ENCODE measurements at regions not wholly inside any gene's neighbourhood (a gene's known extent, or its start where the extent isn't known, plus 50 kb on each side); places are given as distances from the start of the nearest gene placed in this dataset.
"Not testable (repeated sequence)": the region's sequence is repeated elsewhere in the genome, so short reads cannot be mapped to it uniquely, and the experiment has no call there.

DNA sequence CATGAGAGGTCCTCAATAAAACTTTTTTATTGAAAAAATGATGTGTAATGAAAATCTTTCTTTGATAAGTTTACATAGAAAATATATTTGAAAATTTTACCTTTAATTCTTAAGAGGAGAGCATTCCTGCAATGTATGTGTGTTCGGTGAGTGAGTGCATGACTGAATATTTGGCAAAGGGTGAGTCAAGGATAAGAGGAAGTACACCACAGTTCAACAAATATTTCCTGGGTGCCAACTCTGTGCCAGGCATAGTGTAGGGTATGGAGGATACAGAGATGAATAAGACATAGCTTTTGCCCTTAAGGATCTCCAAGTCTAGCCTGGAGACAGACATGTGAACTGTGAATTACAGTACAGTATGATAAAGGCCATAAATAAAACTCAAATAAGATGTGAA is 84.7 kb upstream of the GPR101 start:
- no peaks in the 10 kb centered on the region for H3K4me1 ChIP-seq (ENCODE audit: control insufficient read depth in 1 of 2, insufficient read depth in 2 of 2, low read length in 2 of 2)
- H3K36me3 ChIP-seq (ENCODE audit: control insufficient read depth in 1 of 2, insufficient read depth in 2 of 2, low read length in 2 of 2): no peaks in the 10 kb centered on the region
- no peak overlapping the region for H3K27ac ChIP-seq (ENCODE audit: low read length)
- H3K4me3 ChIP-seq (ENCODE audit: low read depth in 1 of 2, low read length in 2 of 2): no peak overlapping the region
- H3K9me3 ChIP-seq (ENCODE audit: control insufficient read depth in 1 of 2, low read length in 2 of 2): no peaks in the 10 kb centered on the region
- H3K27me3 ChIP-seq (ENCODE audit: low read depth, low read length): no peaks in the 10 kb centered on the region

DNA sequence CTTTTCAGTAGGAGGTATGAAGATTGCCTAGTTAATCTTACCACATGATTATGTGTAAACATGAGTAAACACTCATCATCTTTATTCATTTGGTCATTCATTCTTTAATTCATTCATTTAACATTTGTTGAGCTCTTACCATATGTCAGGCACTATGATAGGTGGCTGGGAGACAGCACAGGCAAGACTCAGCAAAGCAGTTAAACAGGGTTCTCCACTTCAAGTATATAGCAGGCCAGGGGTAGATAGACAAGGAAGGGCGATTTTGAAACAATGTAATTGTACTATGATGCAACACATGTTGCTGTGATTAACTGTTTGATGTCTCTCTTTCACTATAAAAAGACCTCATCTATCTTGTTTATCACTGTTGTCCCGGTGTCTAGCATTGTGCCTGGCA is 84.3 kb upstream of the GPR101 start:
- H3K27me3 ChIP-seq (ENCODE audit: low read depth, low read length): no peaks in the 10 kb centered on the region
- no peaks in the 10 kb centered on the region for H3K9me3 ChIP-seq (ENCODE audit: control insufficient read depth in 1 of 2, low read length in 2 of 2)
- H3K4me3 ChIP-seq (ENCODE audit: low read depth in 1 of 2, low read length in 2 of 2): no peak overlapping the region
- H3K27ac ChIP-seq (ENCODE audit: low read length): no peak overlapping the region
- H3K36me3 ChIP-seq (ENCODE audit: control insufficient read depth in 1 of 2, insufficient read depth in 2 of 2, low read length in 2 of 2): no peaks in the 10 kb centered on the region
- no peaks in the 10 kb centered on the region for H3K4me1 ChIP-seq (ENCODE audit: control insufficient read depth in 1 of 2, insufficient read depth in 2 of 2, low read length in 2 of 2)

DNA sequence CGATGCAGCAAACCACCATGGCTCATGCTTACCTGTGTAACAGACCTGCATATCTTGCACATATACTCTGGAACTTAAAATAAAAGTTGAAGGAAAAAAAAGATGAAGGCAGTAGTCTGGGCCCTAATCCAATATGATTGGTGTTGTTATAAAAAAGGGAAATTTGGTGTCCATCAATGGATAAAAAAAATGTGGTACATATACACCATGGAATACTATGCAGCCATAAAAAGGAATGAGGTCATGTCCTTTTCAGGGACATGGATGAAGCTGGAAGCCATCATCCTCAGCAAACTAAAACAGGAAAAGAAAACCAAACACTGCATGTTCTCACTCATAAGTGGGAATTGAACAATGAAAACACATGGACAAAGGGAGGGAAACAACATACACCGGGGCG is 74.1 kb upstream of the GPR101 start:
- not testable (repeated sequence) for H3K27ac ChIP-seq (ENCODE audit: low read length); H3K4me1 ChIP-seq (ENCODE audit: control insufficient read depth in 1 of 2, insufficient read depth in 2 of 2, low read length in 2 of 2); H3K9me3 ChIP-seq (ENCODE audit: control insufficient read depth in 1 of 2, low read length in 2 of 2); H3K36me3 ChIP-seq (ENCODE audit: control insufficient read depth in 1 of 2, insufficient read depth in 2 of 2, low read length in 2 of 2); H3K4me3 ChIP-seq (ENCODE audit: low read depth in 1 of 2, low read length in 2 of 2); H3K27me3 ChIP-seq (ENCODE audit: low read depth, low read length)

DNA sequence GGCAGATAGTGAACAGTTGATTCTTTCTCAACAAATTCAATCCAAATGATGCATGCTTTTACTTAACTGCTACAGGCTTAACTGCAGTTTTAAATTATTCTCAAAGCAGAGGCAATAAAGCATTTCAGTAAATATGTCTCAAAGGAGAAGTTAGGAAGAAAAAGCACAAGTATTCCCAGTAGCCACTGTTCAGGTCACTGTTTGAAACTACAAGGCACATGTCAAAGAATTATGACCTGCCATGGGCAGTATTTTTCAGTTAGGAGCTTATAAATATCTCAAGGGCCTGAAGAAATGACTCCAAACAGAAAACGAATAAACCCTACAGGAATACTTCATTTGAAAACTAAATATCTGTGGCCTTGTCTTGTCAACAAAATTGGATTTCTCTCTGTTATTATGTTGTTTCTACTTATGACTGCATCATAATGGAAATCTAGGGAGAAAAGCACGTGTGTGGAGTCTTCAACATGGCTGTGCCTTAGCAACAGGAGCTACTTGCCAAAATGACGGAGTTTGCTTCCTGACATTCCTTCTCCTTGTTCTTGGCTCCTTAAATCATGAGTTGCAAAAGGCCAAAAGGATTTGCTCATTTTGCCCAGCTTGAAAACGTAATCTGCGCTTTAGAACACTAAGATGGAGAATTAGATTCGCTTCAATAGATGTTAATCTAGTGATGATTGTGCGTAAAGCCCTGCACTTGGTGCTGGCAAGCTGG is 67.6 kb upstream of the GPR101 start:
- H3K27ac ChIP-seq (ENCODE audit: low read length): no peak overlapping the region
- H3K36me3 ChIP-seq (ENCODE audit: control insufficient read depth in 1 of 2, insufficient read depth in 2 of 2, low read length in 2 of 2): no peaks in the 10 kb centered on the region
- no peaks in the 10 kb centered on the region for H3K9me3 ChIP-seq (ENCODE audit: control insufficient read depth in 1 of 2, low read length in 2 of 2)
- no peaks in the 10 kb centered on the region for H3K27me3 ChIP-seq (ENCODE audit: low read depth, low read length)
- no peak overlapping the region for H3K4me3 ChIP-seq (ENCODE audit: low read depth in 1 of 2, low read length in 2 of 2)
- H3K4me1 ChIP-seq (ENCODE audit: control insufficient read depth in 1 of 2, insufficient read depth in 2 of 2, low read length in 2 of 2): no peaks in the 10 kb centered on the region
